HG03196 (cell line): ENCODE measurements at regions not wholly inside any gene's neighbourhood (a gene's known extent, or its start where the extent isn't known, plus 50 kb on each side); places are given as distances from the start of the nearest gene placed in this dataset.
"Not testable (repeated sequence)": the region's sequence is repeated elsewhere in the genome, so short reads cannot be mapped to it uniquely, and the experiment has no call there.

ENCODE experiments used
- ATAC-seq: cut with Tn5 transposase; IDR thresholded peaks from one replicate; pipeline ENCODE4 v1.9.1; 2021; ENCODE audit not compliant: unreplicated experiment

GRCh38 chr4:126386512-126386911, 1071.8 kb downstream of the FAT4 start:
- ATAC-seq = no peak

GRCh38 chr4:126395664-126396063, 1080.9 kb downstream of the FAT4 start:
- ATAC-seq = no peak

- no peak for ATAC-seq
Measured at GRCh38 chr4:126396121-126396520, 1081.4 kb downstream of the FAT4 start.

GRCh38 chr4:126396703-126397102, 1081.9 kb downstream of the FAT4 start:
- no peak for ATAC-seq

GRCh38 chr4:126404549-126404948, 1089.8 kb downstream of the FAT4 start:
- no peak for ATAC-seq

DNA sequence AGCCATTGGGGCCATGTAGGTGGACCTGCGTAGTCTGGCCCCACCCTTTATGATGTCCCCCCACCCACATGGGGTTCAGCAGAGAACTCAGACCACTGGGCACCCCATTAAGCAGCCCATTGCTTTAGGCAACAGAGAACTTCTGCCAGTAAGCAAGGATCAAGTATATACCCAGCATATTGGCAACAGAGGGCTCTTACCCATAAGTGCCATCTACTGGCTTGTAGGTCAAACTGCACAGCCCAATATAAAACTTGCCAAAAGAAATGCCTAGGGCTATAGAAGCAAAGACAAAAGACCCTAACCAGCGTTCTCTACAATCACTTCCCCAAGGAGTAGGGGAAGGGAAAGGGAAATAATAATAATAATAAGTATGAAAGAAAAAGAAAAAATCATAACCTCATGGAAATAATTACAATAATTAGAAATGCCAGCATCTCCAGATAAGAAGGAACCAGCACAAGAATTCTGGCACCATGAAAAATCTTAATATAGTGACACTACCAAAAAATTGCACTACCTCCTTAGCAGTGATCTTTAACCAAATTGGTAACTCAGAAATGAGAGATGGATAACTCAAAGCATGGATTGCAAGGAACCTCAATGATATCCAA, 1090.7 kb downstream of the FAT4 start:
- no peak for ATAC-seq

DNA sequence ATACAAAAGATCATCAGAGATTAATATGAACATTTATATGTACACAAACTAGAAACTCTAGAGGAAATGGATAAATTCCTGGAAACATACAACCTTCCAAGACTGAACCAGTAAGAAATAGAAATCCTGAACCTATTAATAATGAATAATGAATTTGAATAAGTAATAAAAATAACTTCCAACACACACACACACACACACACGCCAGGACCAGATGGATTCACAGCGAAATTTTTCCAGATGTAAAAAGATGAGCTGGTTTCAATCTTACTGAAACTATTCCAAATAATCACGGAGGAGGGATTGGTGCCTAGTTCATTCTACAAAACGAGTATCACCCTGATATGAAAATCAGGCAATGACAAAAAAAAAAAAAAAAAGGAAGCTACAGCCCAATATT, 1095.0 kb downstream of the FAT4 start:
- no peak for ATAC-seq

GRCh38 chr4:126411047-126411446, 1096.3 kb downstream of the FAT4 start:
- ATAC-seq = no peak

DNA sequence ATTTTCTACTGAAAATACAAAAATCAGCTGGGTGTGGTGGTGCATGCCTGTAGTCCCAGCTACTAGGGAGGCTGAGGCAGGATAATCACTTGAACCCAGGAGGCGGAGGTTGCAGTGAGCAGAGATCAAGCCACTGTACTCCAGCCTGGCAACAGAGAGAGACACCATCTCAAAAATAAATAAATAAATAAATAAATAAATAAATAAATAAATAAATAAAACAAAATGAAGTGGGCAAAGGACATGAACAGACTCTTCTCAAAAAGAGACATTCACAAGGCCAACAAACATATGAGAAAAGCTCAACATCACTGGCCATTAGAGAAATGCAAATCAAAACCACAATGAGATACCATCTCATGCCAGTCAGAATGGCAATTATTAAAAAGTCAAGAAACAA, 1097.6 kb downstream of the FAT4 start:
- not testable (repeated sequence) for ATAC-seq

DNA sequence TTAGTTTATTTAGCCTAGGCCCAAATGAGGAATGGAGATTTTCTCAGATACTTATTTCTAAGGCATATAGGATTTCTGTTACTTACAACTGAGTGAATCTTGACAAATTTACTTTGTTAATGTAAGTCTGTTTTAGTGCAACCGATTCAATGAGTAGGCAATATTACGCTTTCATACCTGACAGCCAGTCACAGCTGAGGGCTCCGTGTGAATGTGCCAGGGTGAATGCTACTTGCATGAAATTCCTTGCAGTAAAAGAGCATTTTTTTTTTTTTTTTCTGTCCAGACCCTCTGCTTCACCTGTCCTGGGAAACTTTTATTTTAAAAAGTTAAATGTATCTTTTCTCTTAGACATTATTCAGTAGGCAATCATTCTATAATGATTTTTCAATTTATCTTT, 1100.0 kb downstream of the FAT4 start:
- no peak for ATAC-seq

GRCh38 chr4:126419266-126419665, 1104.5 kb downstream of the FAT4 start:
- no peak for ATAC-seq

DNA sequence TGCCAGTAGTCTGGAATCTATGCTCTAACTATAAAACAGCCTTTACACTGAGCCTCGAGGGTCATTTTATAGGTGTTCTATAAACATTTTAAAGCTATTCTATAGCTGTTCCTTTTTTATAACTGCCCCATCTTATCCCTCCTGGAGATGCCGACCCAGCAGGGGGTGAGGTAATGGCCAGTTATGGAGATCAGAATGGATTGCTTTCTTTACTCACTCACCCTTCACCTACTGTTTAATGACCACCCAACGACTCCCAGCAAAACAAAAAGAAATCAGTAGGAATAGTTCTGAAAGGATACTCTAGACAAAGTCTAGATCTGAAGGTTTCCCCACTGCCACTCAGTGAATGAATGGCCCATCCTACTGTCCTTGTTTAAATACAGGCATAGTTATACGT, 1113.1 kb downstream of the FAT4 start:
- ATAC-seq = no peak

DNA sequence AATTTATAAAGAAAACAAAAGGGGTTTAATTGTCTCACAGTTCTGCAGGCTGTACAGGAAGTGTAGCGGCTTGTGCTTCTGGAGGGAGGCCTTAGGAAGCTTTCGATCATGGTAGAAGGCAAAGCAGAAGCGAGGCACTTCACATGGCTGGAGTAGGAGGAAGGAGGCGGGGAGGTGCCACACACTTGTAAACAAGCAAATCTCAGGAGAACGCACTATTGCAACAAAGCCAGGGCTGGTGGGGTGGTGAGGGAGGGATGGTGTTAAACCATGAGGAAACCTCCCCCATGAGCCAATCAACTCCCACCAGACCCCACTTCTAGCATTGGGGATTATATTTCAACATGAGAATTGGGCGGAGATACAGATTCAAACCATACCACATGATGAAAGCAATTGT, 1116.3 kb downstream of the FAT4 start:
- ATAC-seq = no peak

GRCh38 chr4:126435491-126435890, 1120.7 kb downstream of the FAT4 start:
- no peak for ATAC-seq

DNA sequence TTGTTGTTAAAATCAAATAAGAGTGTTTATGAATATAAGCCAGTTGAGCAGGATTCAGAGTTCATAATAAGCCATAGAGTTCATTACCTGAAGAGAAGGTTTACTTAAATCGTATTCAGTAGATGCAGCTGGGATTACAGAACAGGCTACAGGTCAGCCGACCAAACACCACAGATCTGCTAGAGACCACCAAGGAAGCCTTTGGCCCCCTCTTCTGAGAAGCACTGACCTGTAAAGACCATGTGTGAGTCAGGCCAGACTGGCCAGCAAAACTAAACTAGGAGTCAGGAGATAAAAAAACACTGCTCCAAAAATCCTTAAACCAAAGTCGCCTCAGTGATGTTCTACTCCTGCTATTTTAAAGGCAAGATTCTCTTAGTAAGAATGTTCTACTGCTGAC, 1125.5 kb downstream of the FAT4 start:
- no peak for ATAC-seq

GRCh38 chr4:126441173-126442035, 1126.6 kb downstream of the FAT4 start:
- no peak for ATAC-seq

DNA sequence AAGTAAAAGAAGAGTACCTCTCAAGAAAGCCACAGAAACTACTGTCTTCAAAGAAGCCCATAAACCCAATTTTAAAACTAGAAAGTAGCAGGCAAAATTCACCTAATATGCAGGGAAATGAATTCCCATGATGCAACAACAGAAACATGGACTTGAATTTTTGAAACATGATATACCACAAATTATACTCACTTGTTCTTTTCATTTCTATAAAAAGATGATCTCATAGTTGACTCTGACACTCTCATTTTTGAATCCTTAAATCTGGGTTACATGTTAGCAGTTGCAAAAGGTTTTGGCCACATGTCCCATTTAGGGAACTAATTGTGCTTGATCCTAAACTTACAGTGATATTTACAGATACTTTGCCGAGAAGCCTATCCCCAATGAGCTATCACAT, 1130.8 kb downstream of the FAT4 start:
- ATAC-seq = no peak

DNA sequence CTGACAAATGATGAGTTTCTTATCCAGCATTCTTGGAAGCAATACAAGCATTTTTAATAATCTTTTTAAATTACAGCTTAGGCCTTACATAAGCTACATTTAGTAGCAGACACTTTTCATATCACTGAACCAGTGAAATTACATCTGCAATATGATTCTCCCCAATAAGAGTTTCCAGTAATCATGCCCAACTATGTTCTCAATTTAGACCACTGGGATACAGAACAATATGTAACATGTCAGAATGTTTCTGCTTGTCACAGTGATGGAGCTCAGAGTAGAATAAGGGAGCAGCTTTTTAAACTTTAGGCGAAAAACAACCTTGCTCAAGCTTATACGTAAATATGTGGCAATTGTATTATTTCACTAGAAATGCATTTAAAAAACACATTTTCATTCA, 1132.2 kb downstream of the FAT4 start:
- ATAC-seq = no peak

- ATAC-seq = no peak
Measured at GRCh38 chr4:126448086-126448845, 1133.5 kb downstream of the FAT4 start.

- no peak for ATAC-seq
Measured at GRCh38 chr4:126451237-126451873, 1136.6 kb downstream of the FAT4 start.

DNA sequence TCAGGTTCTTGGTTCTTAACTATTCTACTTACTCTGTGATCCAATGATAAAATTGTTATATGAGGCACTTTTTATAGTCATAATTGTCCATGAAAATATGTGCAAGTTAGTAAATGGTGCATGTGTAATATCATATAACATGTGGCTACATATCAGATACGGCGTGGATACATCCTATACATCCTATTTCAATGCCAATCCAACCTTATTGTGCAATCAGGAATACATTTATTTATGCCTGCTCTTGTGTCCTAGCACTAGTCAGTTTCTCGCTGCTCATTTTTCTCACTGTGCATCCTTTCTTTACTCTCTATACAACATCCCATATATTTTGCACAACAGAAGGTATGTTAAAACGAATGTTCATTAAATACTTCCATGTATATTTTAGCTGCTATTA, 1141.1 kb downstream of the FAT4 start:
- ATAC-seq = no peak
